GM23248 (cell line): ENCODE measurements at regions not wholly inside any gene's neighbourhood (a gene's known extent, or its start where the extent isn't known, plus 50 kb on each side); places are given as distances from the start of the nearest gene placed in this dataset.

Experiments used
- EZH2 ChIP-seq: fragments of 200-600 bp; sonication (generic); IDR thresholded peaks from 2 replicates; pipeline ENCODE4 v1.6.1; 2018; ENCODE audit warnings: antibody characterized with exemption, mild to moderate bottlenecking; ENCODE audit not compliant: insufficient read depth, poor library complexity, severe bottlenecking
- EZH2phosphoT487 ChIP-seq: fragments of 200-600 bp; sonication (generic); IDR thresholded peaks from 2 replicates; pipeline ENCODE4 v1.6.1; 2018; ENCODE audit warnings: antibody characterized with exemption, moderate library complexity, mild to moderate bottlenecking, low read depth; ENCODE audit not compliant: insufficient read depth

DNA sequence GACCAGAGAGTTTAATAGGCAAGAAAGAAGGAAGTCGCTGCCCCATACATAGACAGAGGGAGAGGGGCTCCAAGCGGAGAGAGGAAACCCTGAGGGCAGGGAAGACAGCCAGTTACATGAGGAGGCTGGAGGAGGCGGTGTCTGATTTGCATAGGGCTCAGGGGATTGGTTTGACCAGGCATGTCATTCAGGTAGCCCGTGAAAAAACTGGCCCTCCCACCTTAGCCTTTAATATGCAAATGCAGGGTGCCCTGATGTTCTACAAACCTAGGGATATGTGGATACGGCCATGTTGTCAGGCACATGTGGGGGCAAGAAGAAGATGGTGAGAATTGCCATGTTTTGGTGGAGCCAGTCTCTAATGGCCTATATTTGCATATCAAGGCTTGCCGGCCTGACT is 1461.6 kb downstream of the PCDH9 start:
- TF ChIP-seq EZH2 (no peak), EZH2phosphoT487 (no peak)
